22Rv1 (cell line): ENCODE measurements at regions not wholly inside any gene's neighbourhood (a gene's known extent, or its start where the extent isn't known, plus 50 kb on each side); places are given as distances from the start of the nearest gene placed in this dataset.

Experiments
- ZFX ChIP-seq: fragments of 450-650 bp; IDR thresholded peaks from 2 replicates; pipeline ENCODE4 v1.6.1; 2017; ENCODE audit warnings: antibody characterized with exemption, borderline replicate concordance
- TF ChIP-seq, protein P1 (sequence below): fragments of 450-650 bp; IDR thresholded peaks from 2 replicates; pipeline ENCODE4 v1.5.1; 2017; ENCODE audit warnings: mild to moderate bottlenecking

DNA sequence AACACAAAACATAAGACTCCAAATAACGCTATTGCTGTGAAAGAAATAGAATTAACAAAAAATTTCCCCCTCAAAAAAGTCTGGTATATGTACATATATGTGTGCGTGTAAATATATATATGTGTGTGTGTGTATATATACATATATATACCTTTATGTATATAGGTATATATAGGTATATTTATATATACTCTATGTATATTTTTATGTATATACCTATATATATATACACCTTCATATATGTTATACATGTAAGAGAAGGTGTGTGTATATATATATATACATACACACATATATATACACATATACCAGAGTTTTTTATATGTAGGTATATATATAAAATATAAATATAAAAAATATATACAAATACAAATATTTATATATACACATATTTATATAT lies 199.2 kb downstream of the RAB38 start:
- TF ChIP-seq, protein P1, sequence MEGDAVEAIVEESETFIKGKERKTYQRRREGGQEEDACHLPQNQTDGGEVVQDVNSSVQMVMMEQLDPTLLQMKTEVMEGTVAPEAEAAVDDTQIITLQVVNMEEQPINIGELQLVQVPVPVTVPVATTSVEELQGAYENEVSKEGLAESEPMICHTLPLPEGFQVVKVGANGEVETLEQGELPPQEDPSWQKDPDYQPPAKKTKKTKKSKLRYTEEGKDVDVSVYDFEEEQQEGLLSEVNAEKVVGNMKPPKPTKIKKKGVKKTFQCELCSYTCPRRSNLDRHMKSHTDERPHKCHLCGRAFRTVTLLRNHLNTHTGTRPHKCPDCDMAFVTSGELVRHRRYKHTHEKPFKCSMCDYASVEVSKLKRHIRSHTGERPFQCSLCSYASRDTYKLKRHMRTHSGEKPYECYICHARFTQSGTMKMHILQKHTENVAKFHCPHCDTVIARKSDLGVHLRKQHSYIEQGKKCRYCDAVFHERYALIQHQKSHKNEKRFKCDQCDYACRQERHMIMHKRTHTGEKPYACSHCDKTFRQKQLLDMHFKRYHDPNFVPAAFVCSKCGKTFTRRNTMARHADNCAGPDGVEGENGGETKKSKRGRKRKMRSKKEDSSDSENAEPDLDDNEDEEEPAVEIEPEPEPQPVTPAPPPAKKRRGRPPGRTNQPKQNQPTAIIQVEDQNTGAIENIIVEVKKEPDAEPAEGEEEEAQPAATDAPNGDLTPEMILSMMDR: no peak
- no peak for TF ChIP-seq ZFX
